ENCODE measurements at regions not wholly inside any gene's neighbourhood (a gene's known extent, or its start where the extent isn't known, plus 50 kb on each side); places are given as distances from the start of the nearest gene placed in this dataset.

GRCh38 chr2:224325941-224326340 is 76.0 kb downstream of the FAM124B start:
- no CpG with 5 or more reads among the region's 1 CpG for WGBS (ENCODE audit: insufficient coverage)

GRCh38 chr2:224324604-224325003 is 77.3 kb downstream of the FAM124B start:
- DNase-seq, result no peak
- ATAC-seq (replicated peaks in 1 of 4), result no peak
- Histone ChIP-seq H3K27ac (ENCODE audit: low read length) (no peak overlapping the region), H3K9me3 (no peaks in the 10 kb centered on the region), H3K4me3 (ENCODE audit: control insufficient read depth in 1 of 2, extremely low read depth in 1 of 2, low read length in 1 of 2) (no peak overlapping the region), H3K4me1 (ENCODE audit: control insufficient read depth in 1 of 2, extremely low read depth in 1 of 2, insufficient read depth in 2 of 2, low read length in 2 of 2) (no peaks in the 10 kb centered on the region), H3K36me3 (ENCODE audit: control insufficient read depth in 2 of 2, extremely low read depth in 1 of 2, insufficient read depth in 1 of 2, low read length in 1 of 2) (no peaks in the 10 kb centered on the region), H3K27me3 (replicated peaks in 1 of 2; ENCODE audit: control insufficient read depth in 2 of 2, extremely low read depth in 1 of 2, insufficient read depth in 2 of 2, low read length in 1 of 2) (peaks cover 0 to 13% of the 10 kb centered on the region in 2 experiments)
- H3K9me3 Mint-ChIP-seq, result no peaks in the 10 kb centered on the region
- H3K4me1 Mint-ChIP-seq, result no peaks in the 10 kb centered on the region
- ChIA-PET CTCF (interaction anchor here in 1 of 2 donors (1.0 kb wide), 1 partner anchor 331 kb away, joined by 3 read pairs; no protein-coding TSS in a partner anchor), POLR2A (no interaction called here)
- no peaks in the 10 kb centered on the region for H3K36me3 Mint-ChIP-seq
- no peak overlapping the region for H3K27ac Mint-ChIP-seq
- H3K27me3 Mint-ChIP-seq, result peaks cover 22 to 30% of the 10 kb centered on the region in 2 donors
- H3K4me3 Mint-ChIP-seq, result no peak overlapping the region
- 82% methylated on average over 5 of the region's 5 CpGs for WGBS (ENCODE audit: insufficient coverage)

More at GRCh38 chr2:224325941-224326340, 76.0 kb downstream of the FAM124B start:
- ChIA-PET CTCF (no interaction called here), POLR2A (no interaction called here)
- no peaks in the 10 kb centered on the region for H3K9me3 Mint-ChIP-seq
- no peaks in the 10 kb centered on the region for H3K4me1 Mint-ChIP-seq
- H3K36me3 Mint-ChIP-seq, result no peaks in the 10 kb centered on the region
- Histone ChIP-seq H3K36me3 (ENCODE audit: control insufficient read depth in 2 of 2, extremely low read depth in 1 of 2, insufficient read depth in 1 of 2, low read length in 1 of 2) (no peaks in the 10 kb centered on the region), H3K27me3 (replicated peaks in 1 of 2; ENCODE audit: control insufficient read depth in 2 of 2, extremely low read depth in 1 of 2, insufficient read depth in 2 of 2, low read length in 1 of 2) (peaks cover 0 to 11% of the 10 kb centered on the region in 2 experiments), H3K4me3 (ENCODE audit: control insufficient read depth in 1 of 2, extremely low read depth in 1 of 2, low read length in 1 of 2) (no peak overlapping the region), H3K27ac (ENCODE audit: low read length) (no peak overlapping the region), H3K9me3 (no peaks in the 10 kb centered on the region), H3K4me1 (ENCODE audit: control insufficient read depth in 1 of 2, extremely low read depth in 1 of 2, insufficient read depth in 2 of 2, low read length in 2 of 2) (no peaks in the 10 kb centered on the region)
- peaks cover 20 to 22% of the 10 kb centered on the region in 2 donors for H3K27me3 Mint-ChIP-seq
- no peak overlapping the region for H3K4me3 Mint-ChIP-seq
- ATAC-seq (replicated peaks in 1 of 4) (no peak), DNase-seq (no peak)
- H3K27ac Mint-ChIP-seq, result no peak overlapping the region

- Mint-ChIP-seq H3K4me3 (no peak overlapping the region), H3K36me3 (no peaks in the 10 kb centered on the region), H3K9me3 (no peaks in the 10 kb centered on the region), H3K27ac (no peak overlapping the region), H3K4me1 (no peaks in the 10 kb centered on the region), H3K27me3 (peaks cover 27% of the 10 kb centered on the region in 2 donors)
- Histone ChIP-seq H3K36me3 (ENCODE audit: control insufficient read depth in 2 of 2, extremely low read depth in 1 of 2, insufficient read depth in 1 of 2, low read length in 1 of 2) (no peaks in the 10 kb centered on the region), H3K27me3 (replicated peaks in 1 of 2; ENCODE audit: control insufficient read depth in 2 of 2, extremely low read depth in 1 of 2, insufficient read depth in 2 of 2, low read length in 1 of 2) (peaks cover 0 to 12% of the 10 kb centered on the region in 2 experiments), H3K9me3 (no peaks in the 10 kb centered on the region), H3K27ac (ENCODE audit: low read length) (no peak overlapping the region), H3K4me1 (ENCODE audit: control insufficient read depth in 1 of 2, extremely low read depth in 1 of 2, insufficient read depth in 2 of 2, low read length in 2 of 2) (no peaks in the 10 kb centered on the region), H3K4me3 (ENCODE audit: control insufficient read depth in 1 of 2, extremely low read depth in 1 of 2, low read length in 1 of 2) (no peak overlapping the region)
- POLR2A ChIA-PET, result no interaction called here
- WGBS (ENCODE audit: insufficient coverage), result no CpG with 5 or more reads among the region's 1 CpG
- no peak for DNase-seq
- CTCF ChIA-PET, result no interaction called here
- ATAC-seq (replicated peaks in 1 of 4), result no peak
These were observed 81.2 kb downstream of the FAM124B start for GRCh38 chr2:224320660-224321059.

GRCh38 chr2:224319750-224320149 is 82.2 kb downstream of the FAM124B start:
- CTCF ChIA-PET, result interaction anchor here in 1 of 2 donors (0.7 kb wide), 1 partner anchor 140 kb away, joined by 3 read pairs; no protein-coding TSS in a partner anchor
- no peak for ATAC-seq (replicated peaks in 1 of 4)
- Histone ChIP-seq H3K36me3 (ENCODE audit: control insufficient read depth in 2 of 2, extremely low read depth in 1 of 2, insufficient read depth in 1 of 2, low read length in 1 of 2) (no peaks in the 10 kb centered on the region), H3K4me1 (ENCODE audit: control insufficient read depth in 1 of 2, extremely low read depth in 1 of 2, insufficient read depth in 2 of 2, low read length in 2 of 2) (no peaks in the 10 kb centered on the region), H3K9me3 (no peaks in the 10 kb centered on the region), H3K27me3 (replicated peaks in 1 of 2; ENCODE audit: control insufficient read depth in 2 of 2, extremely low read depth in 1 of 2, insufficient read depth in 2 of 2, low read length in 1 of 2) (peaks cover 0 to 12% of the 10 kb centered on the region in 2 experiments), H3K27ac (ENCODE audit: low read length) (no peak overlapping the region), H3K4me3 (ENCODE audit: control insufficient read depth in 1 of 2, extremely low read depth in 1 of 2, low read length in 1 of 2) (no peak overlapping the region)
- H3K36me3 Mint-ChIP-seq, result no peaks in the 10 kb centered on the region
- POLR2A ChIA-PET, result no interaction called here
- no peaks in the 10 kb centered on the region for H3K4me1 Mint-ChIP-seq
- DNase-seq, result no peak
- H3K9me3 Mint-ChIP-seq, result no peaks in the 10 kb centered on the region
- 73% methylated on average over 4 of the region's 5 CpGs for WGBS (ENCODE audit: insufficient coverage)
- H3K27me3 Mint-ChIP-seq, result peaks cover 27 to 28% of the 10 kb centered on the region in 2 donors
- H3K4me3 Mint-ChIP-seq, result no peak overlapping the region
- H3K27ac Mint-ChIP-seq, result no peak overlapping the region

GRCh38 chr2:224312741-224313140 is 89.2 kb downstream of the FAM124B start:
- CTCF ChIA-PET, result interaction anchor here in 1 of 2 donors (0.6 kb wide), 1 partner anchor 593 kb away, joined by 3 read pairs; no protein-coding TSS in a partner anchor
- ATAC-seq (replicated peaks in 1 of 4) (no peak), DNase-seq (no peak)
- Histone ChIP-seq H3K4me3 (ENCODE audit: control insufficient read depth in 1 of 2, extremely low read depth in 1 of 2, low read length in 1 of 2) (no peak overlapping the region), H3K4me1 (ENCODE audit: control insufficient read depth in 1 of 2, extremely low read depth in 1 of 2, insufficient read depth in 2 of 2, low read length in 2 of 2) (no peaks in the 10 kb centered on the region), H3K9me3 (no peaks in the 10 kb centered on the region), H3K27ac (ENCODE audit: low read length) (no peak overlapping the region), H3K36me3 (ENCODE audit: control insufficient read depth in 2 of 2, extremely low read depth in 1 of 2, insufficient read depth in 1 of 2, low read length in 1 of 2) (no peaks in the 10 kb centered on the region), H3K27me3 (replicated peaks in 1 of 2; ENCODE audit: control insufficient read depth in 2 of 2, extremely low read depth in 1 of 2, insufficient read depth in 2 of 2, low read length in 1 of 2) (peaks cover 2 to 9% of the 10 kb centered on the region in 2 experiments)
- no peaks in the 10 kb centered on the region for H3K9me3 Mint-ChIP-seq
- H3K4me3 Mint-ChIP-seq, result no peak overlapping the region
- 67% methylated on average over 3 of the region's 3 CpGs for WGBS (ENCODE audit: insufficient coverage)
- H3K4me1 Mint-ChIP-seq, result no peaks in the 10 kb centered on the region
- H3K27me3 Mint-ChIP-seq, result peaks cover 25 to 30% of the 10 kb centered on the region in 2 donors
- H3K27ac Mint-ChIP-seq, result no peak overlapping the region
- no peaks in the 10 kb centered on the region for H3K36me3 Mint-ChIP-seq
- POLR2A ChIA-PET, result no interaction called here

GRCh38 chr2:224310943-224311625 is 90.8 kb downstream of the FAM124B start:
- Mint-ChIP-seq H3K36me3 (no peaks in the 10 kb centered on the region), H3K27me3 (peaks cover 16 to 30% of the 10 kb centered on the region in 2 donors), H3K9me3 (no peaks in the 10 kb centered on the region), H3K27ac (no peak overlapping the region), H3K4me3 (no peak overlapping the region), H3K4me1 (no peaks in the 10 kb centered on the region)
- no peak for DNase-seq
- Histone ChIP-seq H3K27me3 (replicated peaks in 1 of 2; ENCODE audit: control insufficient read depth in 2 of 2, extremely low read depth in 1 of 2, insufficient read depth in 2 of 2, low read length in 1 of 2) (peaks cover 2 to 13% of the 10 kb centered on the region in 2 experiments), H3K4me3 (ENCODE audit: control insufficient read depth in 1 of 2, extremely low read depth in 1 of 2, low read length in 1 of 2) (no peak overlapping the region), H3K27ac (ENCODE audit: low read length) (no peak overlapping the region), H3K4me1 (ENCODE audit: control insufficient read depth in 1 of 2, extremely low read depth in 1 of 2, insufficient read depth in 2 of 2, low read length in 2 of 2) (no peaks in the 10 kb centered on the region), H3K36me3 (ENCODE audit: control insufficient read depth in 2 of 2, extremely low read depth in 1 of 2, insufficient read depth in 1 of 2, low read length in 1 of 2) (no peaks in the 10 kb centered on the region), H3K9me3 (no peaks in the 10 kb centered on the region)
- ATAC-seq (replicated peaks in 1 of 4), result no peak
- POLR2A ChIA-PET, result no interaction called here
- CTCF ChIA-PET, result no interaction called here
- 80% methylated on average over 1 of the region's 8 CpGs for WGBS (ENCODE audit: insufficient coverage)

All from T-cell (primary cell).